Left lung (tissue), 4 donors: ENCODE measurements at regions not wholly inside any gene's neighbourhood (a gene's known extent, or its start where the extent isn't known, plus 50 kb on each side); places are given as distances from the start of the nearest gene placed in this dataset.

Experiments
- ATAC-seq: fragments of 200-7000 bp; cut with Tn5 transposase; one replicate; pipeline ENCODE4 v1.9.1; 2020; ENCODE audit warnings: moderate library complexity
- DNase-seq, 4 donors: peaks; one replicate each; pipeline ENCODE4 v3.0.0-alpha.2; 2013 to 2020
- H3K27ac ChIP-seq, 2 donors: fragments of 200-600 bp; sonication (generic) in 1 of 2; one replicate each; pipeline versions ENCODE4 v1.5.0 to v1.8.0; 2020 to 2021
- H3K27me3 ChIP-seq, 2 donors: fragments of 200-600 bp; sonication (generic) in 1 of 2; one replicate each; pipeline versions ENCODE4 v1.5.0 to v1.8.0; 2020 to 2021
- H3K36me3 ChIP-seq, 2 donors: fragments of 200-600 bp; sonication (generic) in 1 of 2; one replicate each; pipeline versions ENCODE4 v1.5.0 to v1.8.0; 2020 to 2021
- H3K4me1 ChIP-seq, 2 donors: fragments of 200-600 bp; one replicate each; pipeline ENCODE4 v1.8.0; 2021
- H3K4me3 ChIP-seq, 2 donors: fragments of 200-600 bp; sonication (generic) in 1 of 2; one replicate each; pipeline versions ENCODE4 v1.5.0 to v1.8.0; 2020 to 2021; ENCODE audit warnings: mild to moderate bottlenecking in 1 of 2
- H3K9me3 ChIP-seq, 2 donors: fragments of 200-600 bp; sonication (generic) in 1 of 2; one replicate each; pipeline versions ENCODE4 v1.5.0 to v1.8.0; 2020 to 2021
- intact Hi-C, 2 donors: fragments of 100-400 bp; cut with DNase I; formaldehyde crosslinking; loops; one replicate each; pipeline versions ENCODE4 v1.11.2 to v1.14.2; 2022
- TF ChIP-seq, protein P1 (sequence below), 2 donors: fragments of 200-600 bp; sonication (generic) in 1 of 2; IDR thresholded peaks; one replicate each; pipeline versions ENCODE4 v1.5.0 to v1.8.0; 2021; ENCODE audit warnings: antibody characterized with exemption in 2 of 2
- donor health status: DM: no; HTN: yes; CAD: no.
- donor health status: DM: no; HTN: no; CAD: no.

DNA sequence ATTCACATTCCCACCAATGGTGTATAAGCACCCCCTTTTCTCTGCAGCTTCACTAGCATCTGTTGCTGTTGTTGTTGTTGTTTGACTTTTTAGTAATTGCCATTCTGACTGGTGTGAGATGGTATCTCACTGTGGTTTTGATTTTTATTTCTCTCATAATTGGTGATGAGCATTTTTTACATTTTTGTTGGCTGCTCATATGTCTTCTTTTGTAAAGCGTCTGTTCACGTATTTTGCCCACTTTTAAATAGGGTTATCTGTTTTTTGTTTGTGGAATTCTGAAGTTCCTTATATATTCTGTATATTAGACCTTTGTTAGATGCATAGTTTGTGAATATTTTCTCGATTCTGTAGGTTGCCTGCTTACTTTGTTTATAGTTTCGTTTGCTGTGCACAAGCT lies 278.4 kb upstream of the TNP1 start:
- ATAC-seq (no peak), DNase-seq (no peak)
- H3K4me3 ChIP-seq, result no peak overlapping the region
- no peak overlapping the region for H3K27ac ChIP-seq
- TF ChIP-seq, protein P1, sequence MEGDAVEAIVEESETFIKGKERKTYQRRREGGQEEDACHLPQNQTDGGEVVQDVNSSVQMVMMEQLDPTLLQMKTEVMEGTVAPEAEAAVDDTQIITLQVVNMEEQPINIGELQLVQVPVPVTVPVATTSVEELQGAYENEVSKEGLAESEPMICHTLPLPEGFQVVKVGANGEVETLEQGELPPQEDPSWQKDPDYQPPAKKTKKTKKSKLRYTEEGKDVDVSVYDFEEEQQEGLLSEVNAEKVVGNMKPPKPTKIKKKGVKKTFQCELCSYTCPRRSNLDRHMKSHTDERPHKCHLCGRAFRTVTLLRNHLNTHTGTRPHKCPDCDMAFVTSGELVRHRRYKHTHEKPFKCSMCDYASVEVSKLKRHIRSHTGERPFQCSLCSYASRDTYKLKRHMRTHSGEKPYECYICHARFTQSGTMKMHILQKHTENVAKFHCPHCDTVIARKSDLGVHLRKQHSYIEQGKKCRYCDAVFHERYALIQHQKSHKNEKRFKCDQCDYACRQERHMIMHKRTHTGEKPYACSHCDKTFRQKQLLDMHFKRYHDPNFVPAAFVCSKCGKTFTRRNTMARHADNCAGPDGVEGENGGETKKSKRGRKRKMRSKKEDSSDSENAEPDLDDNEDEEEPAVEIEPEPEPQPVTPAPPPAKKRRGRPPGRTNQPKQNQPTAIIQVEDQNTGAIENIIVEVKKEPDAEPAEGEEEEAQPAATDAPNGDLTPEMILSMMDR (IDR thresholded peaks at IDR 0.05), result no peak
- no peaks in the 10 kb centered on the region for H3K27me3 ChIP-seq
- H3K9me3 ChIP-seq, result peaks cover 0 to 48% of the 10 kb centered on the region in 2 donors
- H3K36me3 ChIP-seq, result no peaks in the 10 kb centered on the region
- intact Hi-C loops, result no loop called here
- H3K4me1 ChIP-seq, result no peaks in the 10 kb centered on the region

DNA sequence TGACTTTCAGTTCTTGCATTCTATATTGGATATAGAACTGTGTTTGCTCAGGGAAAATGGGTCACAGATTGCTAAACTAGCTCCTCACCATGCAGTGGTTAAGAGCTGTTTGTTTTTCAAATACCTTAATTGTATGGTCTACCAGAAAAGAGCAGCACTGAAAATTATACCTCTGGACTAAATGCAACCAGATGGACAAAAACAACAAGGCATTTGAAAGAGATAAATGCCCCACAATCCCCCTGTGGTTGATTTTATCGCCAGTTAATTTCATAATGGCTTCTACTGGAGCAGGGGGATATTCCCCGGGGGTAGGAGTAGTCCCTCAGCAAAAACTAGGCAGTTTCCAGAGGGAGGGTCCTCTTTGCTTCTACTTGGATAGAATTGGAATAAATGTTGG lies 267.9 kb upstream of the TNP1 start:
- ATAC-seq, result no peak
- intact Hi-C loops, result no loop called here
- TF ChIP-seq, protein P1 (IDR thresholded peaks at IDR 0.05), result no peak

DNA sequence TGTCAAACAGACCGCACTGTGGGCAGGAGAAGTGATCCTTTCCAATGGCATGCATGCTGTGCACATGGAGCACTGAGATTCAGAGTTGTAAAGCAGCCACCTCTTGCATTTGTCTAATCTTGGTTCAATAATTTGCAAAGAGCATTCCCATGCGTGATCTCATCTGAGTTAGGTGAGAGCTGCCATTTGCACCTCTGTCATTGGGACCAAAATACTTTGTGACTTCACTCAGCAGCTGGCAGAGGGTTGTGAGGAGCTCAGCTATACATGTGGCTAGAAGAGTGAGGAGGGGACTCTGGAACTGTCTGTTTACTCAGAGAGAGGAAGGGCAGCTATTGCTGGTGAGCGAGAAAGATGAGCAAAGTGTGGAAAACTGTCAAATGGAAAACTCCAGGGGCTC lies 265.1 kb upstream of the TNP1 start:
- intact Hi-C loops, result no loop called here
- Histone ChIP-seq H3K27me3 (no peaks in the 10 kb centered on the region), H3K9me3 (no peaks in the 10 kb centered on the region), H3K4me3 (no peak overlapping the region), H3K36me3 (no peaks in the 10 kb centered on the region), H3K27ac (no peak overlapping the region), H3K4me1 (no peaks in the 10 kb centered on the region)
- no peak for ATAC-seq
- TF ChIP-seq, protein P1 (IDR thresholded peaks at IDR 0.05), result no peak
- DNase-seq, result no peak

More for the DNA sequence above, 267.9 kb upstream of the TNP1 start:
- no peak overlapping the region for H3K27ac ChIP-seq
- H3K9me3 ChIP-seq, result no peaks in the 10 kb centered on the region
- no peaks in the 10 kb centered on the region for H3K4me1 ChIP-seq
- no peaks in the 10 kb centered on the region for H3K27me3 ChIP-seq
- no peaks in the 10 kb centered on the region for H3K36me3 ChIP-seq
- no peak overlapping the region for H3K4me3 ChIP-seq
- no peak for DNase-seq

DNA sequence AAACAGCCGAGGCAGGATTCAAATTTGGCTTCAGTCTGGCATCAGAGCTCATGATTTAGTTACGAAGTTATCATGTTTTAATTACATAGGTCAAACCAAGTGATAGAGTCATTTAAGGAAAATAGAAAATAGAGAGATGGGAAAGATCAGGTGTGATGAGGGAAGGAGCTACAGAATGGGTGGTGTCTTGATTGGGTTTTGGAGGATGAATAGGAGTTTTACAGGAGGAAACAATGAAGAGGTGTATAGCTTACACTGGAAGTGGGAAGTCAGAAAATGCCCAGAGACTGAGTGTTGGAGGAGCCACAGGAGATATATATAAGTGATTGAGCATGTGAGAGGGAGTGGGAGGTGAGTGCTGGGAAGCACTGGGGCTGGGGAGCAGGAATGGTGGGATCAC lies 264.2 kb upstream of the TNP1 start:
- Histone ChIP-seq H3K9me3 (no peaks in the 10 kb centered on the region), H3K27ac (no peak overlapping the region), H3K27me3 (no peaks in the 10 kb centered on the region), H3K4me3 (no peak overlapping the region), H3K4me1 (no peaks in the 10 kb centered on the region), H3K36me3 (no peaks in the 10 kb centered on the region)
- ATAC-seq (no peak), DNase-seq (no peak)
- TF ChIP-seq, protein P1 (IDR thresholded peaks at IDR 0.05), result no peak
- intact Hi-C loops, result no loop called here

DNA sequence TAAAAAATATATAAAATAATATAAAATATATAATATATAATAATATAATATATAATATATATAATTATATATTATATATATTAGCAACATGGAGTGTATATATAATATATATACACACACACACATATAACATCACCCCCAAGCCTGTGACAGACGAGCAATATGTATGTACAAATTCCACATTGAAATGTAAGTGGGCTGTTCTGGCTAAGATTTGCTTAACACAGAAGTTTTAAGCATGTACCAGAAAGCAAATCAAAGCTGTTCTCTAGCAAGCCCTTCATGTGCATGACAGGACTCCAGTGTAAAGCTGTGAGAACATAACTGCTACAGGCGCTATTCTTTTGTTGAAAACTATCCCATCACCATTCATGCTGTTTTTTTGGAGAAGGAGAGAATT lies 261.7 kb upstream of the TNP1 start:
- Histone ChIP-seq H3K27me3 (no peaks in the 10 kb centered on the region), H3K4me3 (no peak overlapping the region), H3K27ac (no peak overlapping the region), H3K9me3 (no peaks in the 10 kb centered on the region), H3K36me3 (no peaks in the 10 kb centered on the region), H3K4me1 (no peaks in the 10 kb centered on the region)
- ATAC-seq (no peak), DNase-seq (no peak)
- intact Hi-C loops, result no loop called here
- TF ChIP-seq, protein P1 (IDR thresholded peaks at IDR 0.05), result no peak
